Activated naive CD4-positive, alpha-beta T cell treated with anti-CD3 and anti-CD28 coated beads, Interleukin-2, amount 50 U/mL, for 72 hours (primary cell): ENCODE measurements at regions not wholly inside any gene's neighbourhood (a gene's known extent, or its start where the extent isn't known, plus 50 kb on each side); places are given as distances from the start of the nearest gene placed in this dataset.

Experiments used
- ATAC-seq, 2 donors: fragments of 150-1000 bp; cut with Tn5 transposase; 2 replicates each; pipeline ENCODE4 v1.10.0; 2021; ENCODE audit warnings: mild to moderate bottlenecking in 2 of 2, moderate library complexity in 2 of 2
- DNase-seq, 2 donors: peaks; one replicate each; pipeline ENCODE4 v3.0.0; 2021 to 2022; ENCODE audit warnings: low spot score in 2 of 2
- H3K27ac Mint-ChIP-seq, 2 donors: one replicate each; pipeline ENCODE4 v1.8.0; 2022; ENCODE audit warnings: mild to moderate bottlenecking in 2 of 2, mixed read lengths in 2 of 2
- H3K36me3 Mint-ChIP-seq, 2 donors: one replicate each; pipeline ENCODE4 v1.8.0; 2022; ENCODE audit warnings: mixed read lengths in 2 of 2
- H3K9me3 Mint-ChIP-seq, 2 donors: one replicate each; pipeline ENCODE4 v1.8.0; 2022; ENCODE audit warnings: mixed read lengths in 2 of 2

GRCh38 chr22:49368221-49368975, 459.3 kb downstream of the BRD1 start:
- ATAC-seq (no peak), DNase-seq (no peak)
- Mint-ChIP-seq H3K27ac (no peak overlapping the region), H3K9me3 (no peaks in the 10 kb centered on the region), H3K36me3 (no peaks in the 10 kb centered on the region)

- H3K9me3 Mint-ChIP-seq, result no peaks in the 10 kb centered on the region
- H3K36me3 Mint-ChIP-seq, result no peaks in the 10 kb centered on the region
- H3K27ac Mint-ChIP-seq, result no peak overlapping the region
- DNase-seq, result no peak
- ATAC-seq, result no peak
These were observed 460.5 kb downstream of the BRD1 start for GRCh38 chr22:49367041-49367697.

GRCh38 chr22:49366437-49366836, 461.2 kb downstream of the BRD1 start:
- no peak for DNase-seq
- Mint-ChIP-seq H3K9me3 (no peaks in the 10 kb centered on the region), H3K27ac (no peak overlapping the region), H3K36me3 (no peaks in the 10 kb centered on the region)
- ATAC-seq, result no peak

GRCh38 chr22:49365910-49366309, 461.8 kb downstream of the BRD1 start:
- ATAC-seq (no peak), DNase-seq (no peak)
- H3K36me3 Mint-ChIP-seq, result no peaks in the 10 kb centered on the region
- no peak overlapping the region for H3K27ac Mint-ChIP-seq
- no peaks in the 10 kb centered on the region for H3K9me3 Mint-ChIP-seq

- no peaks in the 10 kb centered on the region for H3K36me3 Mint-ChIP-seq
- H3K27ac Mint-ChIP-seq, result no peak overlapping the region
- no peaks in the 10 kb centered on the region for H3K9me3 Mint-ChIP-seq
- ATAC-seq, result no peak
- DNase-seq, result no peak
These were observed 462.4 kb downstream of the BRD1 start for GRCh38 chr22:49365191-49365837.

- H3K27ac Mint-ChIP-seq, result no peak overlapping the region
- DNase-seq (no peak), ATAC-seq (no peak)
- no peaks in the 10 kb centered on the region for H3K9me3 Mint-ChIP-seq
- H3K36me3 Mint-ChIP-seq, result no peaks in the 10 kb centered on the region
These were observed 463.3 kb downstream of the BRD1 start for GRCh38 chr22:49364398-49364797.

- H3K36me3 Mint-ChIP-seq, result no peaks in the 10 kb centered on the region
- H3K9me3 Mint-ChIP-seq, result no peaks in the 10 kb centered on the region
- ATAC-seq, result no peak
- DNase-seq, result no peak
- no peak overlapping the region for H3K27ac Mint-ChIP-seq
These were observed 464.0 kb downstream of the BRD1 start for GRCh38 chr22:49363526-49364230.

- no peaks in the 10 kb centered on the region for H3K9me3 Mint-ChIP-seq
- ATAC-seq (no peak), DNase-seq (no peak)
- H3K27ac Mint-ChIP-seq, result no peak overlapping the region
- H3K36me3 Mint-ChIP-seq, result no peaks in the 10 kb centered on the region
These were observed 465.3 kb downstream of the BRD1 start for GRCh38 chr22:49362211-49362839.

GRCh38 chr22:49361164-49361563, 466.5 kb downstream of the BRD1 start:
- Mint-ChIP-seq H3K9me3 (no peaks in the 10 kb centered on the region), H3K36me3 (no peaks in the 10 kb centered on the region), H3K27ac (no peak overlapping the region)
- DNase-seq, result no peak
- ATAC-seq, result no peak

GRCh38 chr22:49360746-49361145, 466.9 kb downstream of the BRD1 start:
- ATAC-seq (no peak), DNase-seq (no peak)
- no peaks in the 10 kb centered on the region for H3K36me3 Mint-ChIP-seq
- H3K27ac Mint-ChIP-seq, result no peak overlapping the region
- no peaks in the 10 kb centered on the region for H3K9me3 Mint-ChIP-seq

- ATAC-seq, result no peak
- Mint-ChIP-seq H3K36me3 (no peaks in the 10 kb centered on the region), H3K9me3 (no peaks in the 10 kb centered on the region), H3K27ac (no peak overlapping the region)
- no peak for DNase-seq
These were observed 468.6 kb downstream of the BRD1 start for GRCh38 chr22:49359076-49359475.

- ATAC-seq (no peak), DNase-seq (no peak)
- H3K27ac Mint-ChIP-seq, result no peak overlapping the region
- H3K36me3 Mint-ChIP-seq, result no peaks in the 10 kb centered on the region
- H3K9me3 Mint-ChIP-seq, result no peaks in the 10 kb centered on the region
These were observed 469.8 kb downstream of the BRD1 start for GRCh38 chr22:49357661-49358440.

- no peaks in the 10 kb centered on the region for H3K9me3 Mint-ChIP-seq
- no peak overlapping the region for H3K27ac Mint-ChIP-seq
- ATAC-seq (no peak), DNase-seq (no peak)
- H3K36me3 Mint-ChIP-seq, result no peaks in the 10 kb centered on the region
These were observed 471.2 kb downstream of the BRD1 start for GRCh38 chr22:49356428-49356827.

- Mint-ChIP-seq H3K9me3 (no peaks in the 10 kb centered on the region), H3K27ac (no peak overlapping the region), H3K36me3 (no peaks in the 10 kb centered on the region)
- DNase-seq (no peak), ATAC-seq (no peak)
These were observed 472.3 kb downstream of the BRD1 start for GRCh38 chr22:49355211-49355920.

- ATAC-seq (no peak), DNase-seq (no peak)
- Mint-ChIP-seq H3K9me3 (no peaks in the 10 kb centered on the region), H3K36me3 (no peaks in the 10 kb centered on the region), H3K27ac (no peak overlapping the region)
These were observed 473.0 kb downstream of the BRD1 start for GRCh38 chr22:49354516-49355210.
